HL-60/S4 (cell line): ENCODE measurements at regions not wholly inside any gene's neighbourhood (a gene's known extent, or its start where the extent isn't known, plus 50 kb on each side); places are given as distances from the start of the nearest gene placed in this dataset.

Experiments used
- in situ Hi-C: fragments of 300-500 bp; cut with MboI; formaldehyde crosslinking; loops from 2 replicates; pipeline ENCODE4 v1.14.3; 2022; ENCODE audit warnings: low sequenced_read_pairs

GRCh38 chr11:81089242-81089641, 1644.4 kb downstream of the FAM181B start:
- in situ Hi-C loops = no loop called here

GRCh38 chr11:81080476-81080875, 1639.6 kb upstream of the TENM4 start:
- in situ Hi-C loops = no loop called here

- in situ Hi-C loops = no loop called here
Measured at GRCh38 chr11:81072273-81072672, 1631.4 kb upstream of the TENM4 start.

GRCh38 chr11:81071606-81072005, 1630.8 kb upstream of the TENM4 start:
- in situ Hi-C loops = no loop called here

- in situ Hi-C loops = no loop called here
Measured at GRCh38 chr11:81070948-81071347, 1630.1 kb upstream of the TENM4 start.

- in situ Hi-C loops = no loop called here
Measured at GRCh38 chr11:81059356-81059755, 1618.5 kb upstream of the TENM4 start.

- in situ Hi-C loops = no loop called here
Measured at GRCh38 chr11:81052344-81053158, 1611.7 kb upstream of the TENM4 start.

- in situ Hi-C loops = no loop called here
Measured at GRCh38 chr11:81039916-81040524, 1599.2 kb upstream of the TENM4 start.

- in situ Hi-C loops = no loop called here
Measured at GRCh38 chr11:81036168-81036870, 1595.5 kb upstream of the TENM4 start.

- in situ Hi-C loops = no loop called here
Measured at GRCh38 chr11:81033779-81034540, 1593.1 kb upstream of the TENM4 start.

- in situ Hi-C loops = no loop called here
Measured at GRCh38 chr11:81032906-81033305, 1592.1 kb upstream of the TENM4 start.

- in situ Hi-C loops = no loop called here
Measured at GRCh38 chr11:81030186-81030585, 1589.4 kb upstream of the TENM4 start.

- in situ Hi-C loops = no loop called here
Measured at GRCh38 chr11:81026032-81026431, 1585.2 kb upstream of the TENM4 start.

GRCh38 chr11:81022057-81022456, 1581.2 kb upstream of the TENM4 start:
- in situ Hi-C loops = no loop called here

- in situ Hi-C loops = no loop called here
Measured at GRCh38 chr11:81010631-81011030, 1569.8 kb upstream of the TENM4 start.

- in situ Hi-C loops = no loop called here
Measured at GRCh38 chr11:81007046-81007445, 1566.2 kb upstream of the TENM4 start.

GRCh38 chr11:81005595-81005994, 1564.8 kb upstream of the TENM4 start:
- in situ Hi-C loops = no loop called here

GRCh38 chr11:81004576-81004975, 1563.7 kb upstream of the TENM4 start:
- in situ Hi-C loops = no loop called here

- in situ Hi-C loops = no loop called here
Measured at GRCh38 chr11:81002374-81002773, 1561.5 kb upstream of the TENM4 start.

GRCh38 chr11:81000735-81001134, 1559.9 kb upstream of the TENM4 start:
- in situ Hi-C loops = no loop called here

GRCh38 chr11:81000334-81000733, 1559.5 kb upstream of the TENM4 start:
- in situ Hi-C loops = no loop called here
